ENCODE measurements at regions not wholly inside any gene's neighbourhood (a gene's known extent, or its start where the extent isn't known, plus 50 kb on each side); places are given as distances from the start of the nearest gene placed in this dataset.
"Not testable (repeated sequence)": the region's sequence is repeated elsewhere in the genome, so short reads cannot be mapped to it uniquely, and the experiment has no call there.

DNA sequence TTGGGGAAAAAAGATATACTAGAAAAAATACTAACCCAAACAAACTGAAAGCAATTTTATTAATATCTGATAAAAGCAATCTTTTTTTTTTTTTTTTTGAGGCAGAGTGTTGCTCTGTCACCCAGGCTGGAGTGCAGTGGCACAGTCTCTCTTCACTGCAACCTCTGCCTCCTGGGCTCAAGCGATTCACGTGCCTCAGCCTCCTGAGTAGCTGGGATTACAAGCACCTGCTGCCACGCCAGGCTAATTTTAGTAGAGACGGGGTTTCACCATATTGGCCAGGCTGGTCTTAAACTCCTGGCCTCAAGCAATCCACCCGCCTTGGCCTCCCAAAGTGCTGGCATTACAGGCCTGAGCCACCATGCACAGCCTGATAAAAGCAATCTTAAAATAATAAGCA, 467.5 kb upstream of the TNC start:
- not testable (repeated sequence) for DNase-seq

DNA sequence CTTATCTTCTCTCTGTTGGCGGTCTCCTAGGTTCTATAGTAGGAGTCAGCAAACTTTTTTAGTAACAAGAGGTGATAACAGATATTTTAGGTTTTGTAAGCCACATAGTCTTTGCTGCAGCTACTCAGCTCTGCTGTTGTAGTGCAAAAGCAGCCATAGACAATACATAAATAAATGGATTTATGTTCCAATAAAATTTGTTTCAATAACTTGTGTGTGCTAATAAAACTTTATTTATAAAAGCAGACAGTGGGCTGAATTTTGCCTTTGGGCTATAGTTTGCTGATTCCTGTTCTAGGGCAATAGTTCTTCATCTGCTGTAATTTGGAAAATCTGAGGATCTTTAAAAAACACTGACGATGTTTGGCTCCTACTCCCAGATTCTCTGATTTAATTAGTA, 469.4 kb upstream of the TNC start:
- no peak for DNase-seq

DNA sequence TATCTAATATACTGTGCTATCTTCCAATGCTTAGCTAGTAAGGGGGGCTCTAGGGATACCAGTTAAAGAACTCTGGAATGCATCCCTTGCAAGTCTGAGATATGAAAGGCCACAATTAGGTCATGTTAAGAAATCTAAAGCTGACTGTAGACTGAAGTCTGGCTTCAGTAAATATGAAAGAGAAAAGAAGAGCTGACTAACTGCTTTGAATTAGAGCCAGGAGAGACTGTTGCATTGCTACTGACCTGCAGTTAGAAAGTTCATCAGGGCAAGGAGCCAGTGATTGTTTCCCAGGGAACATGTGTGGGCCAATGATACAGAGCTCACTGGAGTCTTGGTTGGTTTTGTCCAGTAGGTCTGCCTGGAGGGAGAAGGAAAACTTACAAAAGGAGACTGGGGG, 472.1 kb upstream of the TNC start:
- no peak for DNase-seq

DNA sequence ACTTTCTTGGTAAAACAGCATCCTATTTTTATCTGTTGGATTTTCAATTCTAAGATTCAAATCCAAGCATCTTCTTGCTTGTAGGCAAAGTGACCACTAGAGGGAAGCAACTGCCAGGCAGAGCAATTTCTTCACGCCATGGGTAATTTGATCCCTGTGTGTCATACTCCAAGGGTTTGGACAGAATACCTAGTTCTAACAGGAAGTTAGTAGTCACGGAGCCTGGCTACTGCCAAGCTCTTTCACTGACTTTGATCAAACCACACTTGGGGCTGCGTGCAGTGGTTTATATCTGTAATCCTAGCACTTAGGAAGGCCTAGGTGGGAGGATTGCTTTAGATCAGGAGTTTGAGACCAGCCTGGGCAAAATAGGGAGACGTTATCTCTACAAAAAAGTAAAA, 473.6 kb upstream of the TNC start:
- DNase-seq: peak; percentile 78

DNA sequence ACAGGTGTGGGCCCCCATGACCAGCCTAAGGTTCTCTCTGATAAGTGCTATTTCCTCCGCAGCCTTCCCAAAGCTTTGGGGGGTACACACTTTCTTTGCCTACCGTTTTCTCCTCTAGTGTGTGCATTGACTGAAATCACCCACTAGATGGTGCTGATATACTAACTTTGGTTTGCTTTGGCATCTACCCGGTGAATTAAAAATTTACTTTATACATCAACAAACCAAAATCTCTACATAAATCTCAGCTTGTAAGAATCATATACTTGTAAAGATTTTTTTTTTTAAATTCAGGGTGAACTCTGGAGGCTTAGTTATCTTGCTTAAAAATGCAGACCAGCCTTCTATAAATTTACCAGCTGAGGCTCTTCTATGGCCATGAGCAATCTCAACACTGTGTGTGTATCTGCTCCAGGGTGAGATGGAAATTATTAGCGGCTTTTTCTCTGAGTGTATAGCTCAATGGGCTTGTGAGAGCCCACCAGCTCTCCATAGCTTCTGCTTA, 475.7 kb upstream of the TNC start:
- DNase-seq: no peak

DNA sequence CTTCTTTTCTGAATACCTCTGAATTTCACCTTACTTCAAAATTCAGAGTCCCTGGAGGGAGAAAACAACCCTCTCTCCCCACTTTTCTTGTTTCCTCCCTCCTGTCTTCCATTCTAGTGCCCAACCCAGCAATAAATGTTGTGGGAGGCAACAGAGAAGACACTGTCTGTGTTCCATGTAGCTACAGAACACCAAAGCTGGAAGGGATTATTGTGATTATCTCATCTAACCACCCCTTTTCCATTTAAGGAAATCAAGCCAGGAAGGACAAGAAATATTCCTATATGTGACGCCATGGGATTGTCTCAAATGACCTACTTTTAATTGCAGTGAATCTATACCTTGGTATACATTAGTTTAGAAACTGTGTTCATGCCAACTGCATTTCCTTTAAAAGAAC, 476.6 kb upstream of the TNC start:
- DNase-seq: no peak

DNA sequence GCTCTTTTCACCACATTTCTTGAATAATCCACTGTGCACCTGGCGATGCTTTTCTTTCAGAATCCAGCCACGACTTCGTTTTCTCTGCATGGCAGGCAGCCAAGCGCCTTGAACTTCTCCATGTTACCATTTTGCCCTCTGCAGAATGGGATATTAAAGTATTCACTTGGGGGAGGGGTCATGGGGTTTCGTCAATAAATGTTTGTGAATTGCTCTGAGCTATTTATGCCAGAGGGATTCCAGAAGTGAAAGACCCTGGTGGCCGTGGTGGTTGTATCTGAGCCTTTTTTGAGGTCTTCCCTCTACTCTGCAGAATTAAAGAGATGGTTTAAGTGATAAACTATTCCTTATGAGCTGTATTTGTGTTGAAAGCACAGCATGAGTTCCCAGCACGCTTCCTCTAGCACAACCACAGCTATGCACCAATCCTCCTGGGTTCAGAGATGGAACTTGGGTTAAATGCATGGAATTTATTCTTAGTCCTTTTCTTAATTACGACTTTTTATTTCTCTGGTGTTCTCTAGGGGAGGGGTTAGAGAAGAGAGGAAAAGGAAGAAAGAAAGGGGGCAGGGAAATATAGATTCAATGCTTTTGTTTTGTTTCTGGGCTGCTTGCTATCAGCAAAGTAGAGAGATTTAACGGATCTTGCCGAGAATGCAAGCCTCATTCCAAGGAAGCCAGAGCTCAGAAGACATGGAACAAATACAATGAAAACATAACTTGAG, 478.2 kb upstream of the TNC start:
- DNase-seq: peak; percentile 59

DNA sequence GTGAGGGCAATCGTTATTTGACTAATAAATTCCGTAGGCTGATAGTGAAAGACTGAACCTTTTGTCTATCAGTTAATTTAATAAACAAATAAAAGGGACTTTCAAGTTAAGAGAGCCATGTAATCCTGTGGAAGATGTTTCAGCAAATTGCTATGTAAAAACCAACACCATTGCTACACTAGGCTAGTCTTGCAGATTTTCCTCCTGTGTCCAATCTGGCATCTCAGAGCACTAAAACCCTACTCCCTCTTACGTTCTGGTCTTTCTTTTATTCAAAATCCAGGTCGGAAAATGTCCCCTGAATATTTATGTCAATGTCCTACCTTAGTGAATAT, 478.8 kb upstream of the TNC start:
- no peak for DNase-seq

DNA sequence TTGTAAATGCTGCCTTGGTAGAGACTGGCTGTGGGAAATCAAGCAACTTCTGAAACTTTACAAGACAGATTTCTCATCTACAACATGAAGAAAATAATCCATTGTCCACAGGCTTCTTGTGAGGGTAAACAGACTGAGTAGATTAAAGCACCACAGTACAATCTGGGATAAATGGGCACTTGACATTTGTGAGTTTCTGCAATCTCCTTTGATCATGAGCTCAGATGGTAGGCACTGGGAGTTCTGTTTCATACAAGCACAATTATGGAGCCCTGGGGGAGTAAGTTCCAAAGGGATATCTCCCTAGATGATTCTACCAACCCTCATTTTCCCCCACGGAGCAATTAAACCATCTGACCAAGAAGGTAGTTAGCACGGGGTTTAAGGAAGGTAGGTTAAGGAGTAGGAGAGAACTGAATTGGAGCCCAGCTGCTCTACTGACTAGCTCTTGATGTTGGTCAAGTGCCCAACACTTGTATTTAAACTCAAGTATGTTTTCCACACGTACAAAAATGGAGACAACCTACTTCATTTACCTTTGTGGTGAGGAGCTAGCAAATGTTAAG, 479.5 kb upstream of the TNC start:
- no peak for DNase-seq

DNA sequence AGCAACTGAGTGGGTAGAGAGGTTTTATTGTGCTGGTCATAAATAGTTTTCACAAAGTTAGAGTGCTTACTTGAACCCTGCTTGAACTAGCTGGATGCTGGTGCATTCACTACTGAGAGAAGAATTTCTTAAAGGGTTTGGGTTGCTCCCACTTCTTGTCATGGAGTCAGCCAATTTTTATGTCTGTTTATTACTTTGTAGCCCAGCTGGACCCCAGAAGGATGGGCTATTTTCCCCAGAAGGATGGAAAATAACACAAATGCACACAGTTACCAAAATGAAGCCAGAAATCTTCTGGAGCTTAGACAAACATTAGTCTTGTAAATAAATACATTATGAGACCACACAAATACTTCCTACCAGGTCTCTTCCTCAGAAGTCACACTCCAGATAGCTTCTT, 480.8 kb upstream of the TNC start:
- no peak for DNase-seq

DNA sequence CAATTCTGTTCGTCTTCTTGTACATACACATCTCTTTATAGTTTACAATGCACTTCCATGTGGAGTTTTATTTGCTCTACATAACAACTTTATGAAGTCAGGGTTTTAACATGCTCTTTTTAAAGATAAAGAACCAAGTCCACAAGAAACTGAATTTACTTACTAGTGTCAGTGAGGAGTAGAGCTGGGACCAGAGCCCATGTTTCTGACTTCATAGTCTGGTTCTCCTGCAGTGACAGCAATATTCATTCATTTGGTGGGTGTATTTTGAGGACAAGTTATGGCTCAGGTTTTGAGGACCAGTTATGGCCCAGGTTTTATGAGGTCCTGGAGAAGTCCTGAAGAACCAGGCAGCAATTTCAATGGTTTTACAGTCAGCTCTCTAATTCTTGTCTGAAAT, 481.9 kb upstream of the TNC start:
- DNase-seq: no peak

DNA sequence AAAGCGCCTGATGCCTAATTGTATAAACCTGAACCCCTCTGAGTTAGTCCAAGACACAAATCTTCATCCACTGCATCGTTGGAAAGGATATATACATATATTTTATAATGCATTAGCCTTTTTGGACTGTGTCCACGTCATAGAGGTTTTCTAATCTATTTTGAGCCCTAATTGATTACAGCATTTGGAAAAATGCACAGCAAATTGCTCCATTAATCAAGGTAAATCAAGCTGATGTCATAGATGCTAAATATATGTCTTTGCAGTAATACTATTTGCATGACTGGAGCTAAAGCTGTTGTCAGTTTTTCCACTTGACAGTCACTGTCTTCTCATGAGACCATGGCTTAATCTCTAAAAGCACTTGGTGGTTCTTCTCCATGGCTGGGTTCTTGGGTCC, 483.5 kb upstream of the TNC start:
- DNase-seq: no peak

DNA sequence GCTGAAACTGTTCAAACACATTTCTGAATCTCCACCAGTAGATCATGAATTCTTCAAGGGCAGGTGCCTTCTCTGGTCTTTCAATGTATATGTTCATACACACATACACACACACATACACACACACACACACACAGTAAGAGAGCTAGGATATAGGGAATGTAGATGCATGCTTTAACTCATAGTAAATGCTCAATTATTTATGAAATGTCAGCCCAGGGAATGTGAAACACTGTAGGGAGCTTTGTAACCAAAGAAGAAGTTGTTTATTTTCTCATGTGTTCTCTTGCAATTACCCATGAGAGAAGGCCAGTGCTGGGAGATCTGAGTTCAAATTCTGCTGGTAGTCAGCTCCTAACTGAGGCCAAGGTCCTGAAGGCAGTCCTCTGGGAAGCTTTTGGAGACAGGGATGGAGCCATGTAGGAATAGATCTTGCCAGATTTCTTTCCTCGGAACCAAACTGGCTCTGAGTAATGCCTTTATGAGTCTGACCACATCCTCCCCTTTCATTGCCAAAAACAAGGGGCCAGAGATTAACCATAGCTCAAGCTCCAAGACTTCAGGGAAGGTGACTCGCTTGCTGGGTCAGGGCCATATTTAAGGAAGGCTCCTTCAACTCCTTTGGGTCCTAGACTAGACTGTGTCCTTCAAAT, 487.0 kb upstream of the TNC start:
- no peak for DNase-seq

DNA sequence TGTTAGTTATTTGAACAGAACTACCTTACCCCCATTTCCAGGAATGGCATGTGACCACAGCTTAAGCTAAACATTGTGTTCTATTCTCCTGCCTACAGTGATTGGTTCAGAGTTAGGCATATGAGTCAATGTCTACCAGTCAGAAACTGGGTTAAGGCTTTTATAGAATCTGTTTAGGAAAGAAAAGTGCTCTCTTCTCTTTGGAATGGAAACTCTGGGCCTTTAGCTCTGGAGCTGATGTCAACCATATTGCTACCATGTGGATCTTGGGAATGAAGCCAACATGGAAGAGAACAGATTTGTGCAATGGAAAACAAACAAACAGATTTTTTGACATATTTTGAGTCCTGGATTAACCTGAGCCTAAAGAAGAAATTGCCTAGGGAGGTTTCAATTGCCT, 488.9 kb upstream of the TNC start:
- no peak for DNase-seq

DNA sequence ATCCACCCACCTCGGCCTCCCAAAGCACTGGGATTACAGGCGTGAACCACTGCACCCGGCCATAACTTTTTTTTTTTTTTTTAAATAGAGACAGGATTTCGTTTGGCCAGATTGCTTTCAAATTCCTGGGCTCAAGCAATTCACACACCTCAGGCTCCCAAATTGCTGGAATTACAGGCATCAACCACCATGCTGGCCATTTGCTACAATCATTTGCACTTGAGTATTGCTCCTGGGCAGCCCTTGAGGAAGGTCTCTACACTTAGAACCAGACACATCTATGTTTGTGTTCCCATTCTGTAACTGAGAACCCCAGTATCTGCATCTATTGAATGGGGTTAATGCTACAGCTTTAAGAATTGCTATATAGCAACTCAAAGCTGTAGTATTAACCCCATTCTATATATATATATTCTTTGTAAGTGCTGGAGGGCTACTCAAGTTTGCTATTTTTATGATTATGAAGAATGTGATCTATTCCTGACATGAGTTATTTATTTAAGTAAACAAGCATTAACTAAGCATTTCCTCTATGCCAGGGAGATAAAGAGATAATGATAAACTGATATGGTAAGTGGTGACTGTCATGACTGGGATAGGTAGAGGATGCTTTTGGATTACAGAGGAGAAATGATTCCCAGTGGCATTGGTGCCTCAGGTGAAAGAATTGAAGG, 496.5 kb upstream of the TNC start:
- DNase-seq: no peak

DNA sequence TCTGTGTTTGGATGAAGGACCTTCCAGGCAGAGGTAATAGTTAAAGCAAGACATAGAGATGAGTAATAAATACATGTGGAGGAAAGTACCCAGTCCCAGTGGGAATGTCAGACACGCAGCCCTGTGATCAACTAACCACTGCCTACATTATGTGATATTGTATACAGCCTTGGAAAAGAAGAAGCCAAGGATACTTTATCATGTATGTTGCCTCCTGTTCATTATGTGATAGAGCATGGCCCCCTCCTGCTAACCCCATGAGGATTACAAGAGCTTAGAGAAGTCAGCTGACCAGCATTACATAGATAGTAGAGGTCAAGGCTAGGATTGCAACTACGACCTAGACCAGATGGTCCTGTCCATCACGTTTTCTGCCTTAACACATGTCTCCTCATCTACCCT, 497.0 kb upstream of the TNC start:
- DNase-seq: no peak

DNA sequence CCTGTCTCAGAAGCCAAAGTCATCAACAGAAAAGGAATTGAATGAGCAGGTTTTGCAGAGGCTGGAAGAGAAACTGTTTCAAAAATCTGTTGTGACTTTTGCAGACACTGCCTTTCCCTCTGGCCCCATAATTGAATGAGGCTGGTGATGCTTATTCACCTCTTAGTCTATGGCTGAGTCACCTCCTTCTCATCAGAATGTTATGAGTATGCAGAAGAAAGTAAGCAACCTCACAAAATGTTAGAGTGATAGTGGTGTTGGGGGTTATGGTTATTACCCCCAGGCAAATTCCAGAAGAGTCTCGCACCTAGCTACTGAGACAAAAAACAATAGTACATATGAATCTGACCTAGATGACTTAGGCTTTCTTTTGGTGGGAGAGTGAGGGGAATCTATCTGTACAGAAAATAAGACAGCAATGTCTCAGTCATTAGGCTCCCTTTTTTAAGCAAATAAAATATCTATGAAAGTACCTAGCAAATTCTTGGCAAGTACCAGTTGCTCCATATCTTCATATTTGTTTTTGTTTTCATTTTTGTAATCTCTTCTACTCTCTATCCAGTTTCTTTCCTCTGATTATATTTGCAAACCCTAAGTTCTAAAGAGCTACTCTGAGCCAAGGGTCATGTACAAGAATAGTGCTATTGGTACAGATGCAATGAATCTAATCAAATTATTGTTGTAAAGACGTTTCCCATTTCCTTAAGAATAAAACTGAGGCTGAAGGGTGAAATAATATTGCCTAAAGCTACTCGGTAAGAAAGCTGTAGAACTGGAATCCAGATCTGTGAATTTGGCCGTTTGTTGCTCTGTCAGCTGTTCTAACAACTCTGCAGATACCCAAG, 498.1 kb upstream of the TNC start:
- DNase-seq: no peak

DNA sequence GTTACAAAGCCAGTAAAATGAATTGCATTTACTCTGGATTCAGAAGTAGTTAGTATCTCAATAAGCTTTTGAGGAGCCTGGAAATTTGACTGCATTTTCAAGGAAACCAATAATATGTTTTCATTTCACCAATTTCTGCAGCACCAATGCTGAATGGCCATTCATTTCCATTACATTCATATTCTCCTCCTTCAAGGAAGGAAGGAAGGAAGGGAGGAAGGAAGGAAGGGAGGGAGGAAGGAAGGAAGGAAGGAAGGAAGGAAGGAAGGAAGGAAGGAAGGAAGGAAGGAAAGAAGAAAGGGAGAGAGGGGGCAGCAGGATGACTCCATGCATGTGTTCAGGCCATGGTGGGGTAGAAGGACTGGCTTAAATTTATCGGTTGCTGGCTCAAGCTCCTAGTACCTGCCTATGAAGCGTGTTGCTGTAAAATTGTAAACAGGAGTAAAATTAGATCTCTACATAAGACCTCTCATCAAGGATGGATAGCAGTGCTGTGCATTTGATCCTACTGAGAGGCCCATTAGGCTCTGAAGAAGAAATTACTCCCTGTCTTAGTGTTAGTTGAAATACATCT, 498.8 kb upstream of the TNC start:
- no peak for DNase-seq

DNA sequence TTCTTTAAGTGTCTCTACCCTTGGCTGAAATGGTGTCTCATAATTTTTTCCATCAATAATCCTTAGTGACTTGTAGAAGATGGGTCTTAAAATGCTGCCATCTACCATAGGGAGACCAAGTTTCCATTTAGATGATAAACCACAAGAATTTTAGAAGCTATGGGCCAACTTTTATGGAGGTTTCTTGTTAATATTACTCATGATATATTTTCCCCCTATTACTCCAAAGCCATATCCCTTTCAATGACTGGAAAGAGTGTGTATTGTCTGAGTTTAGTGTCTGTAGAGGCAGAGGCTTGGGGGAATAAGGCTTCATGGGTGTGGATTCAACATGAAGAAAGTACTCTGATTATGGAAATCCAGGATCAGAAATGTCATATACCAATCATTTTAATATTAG, 507.3 kb upstream of the TNC start:
- DNase-seq: no peak

DNA sequence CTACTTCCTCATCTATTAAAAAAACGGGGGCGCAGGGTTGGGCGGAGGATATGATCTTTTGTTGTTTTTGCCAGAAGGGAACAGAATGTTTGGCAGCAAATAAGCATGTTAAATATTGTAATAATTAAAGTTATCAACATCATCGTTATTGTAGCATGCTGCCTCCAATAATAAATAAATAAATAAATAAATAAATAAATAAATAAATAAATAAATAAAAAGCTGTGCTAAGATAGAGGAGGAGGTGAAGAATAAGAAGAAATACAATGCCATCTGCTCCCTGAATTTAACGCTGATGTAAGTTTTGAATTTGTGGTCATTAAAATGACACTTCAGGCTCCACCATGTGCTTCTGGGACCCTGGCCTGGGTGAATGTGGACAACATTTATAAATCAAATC, 508.0 kb upstream of the TNC start:
- DNase-seq: no peak

DNA sequence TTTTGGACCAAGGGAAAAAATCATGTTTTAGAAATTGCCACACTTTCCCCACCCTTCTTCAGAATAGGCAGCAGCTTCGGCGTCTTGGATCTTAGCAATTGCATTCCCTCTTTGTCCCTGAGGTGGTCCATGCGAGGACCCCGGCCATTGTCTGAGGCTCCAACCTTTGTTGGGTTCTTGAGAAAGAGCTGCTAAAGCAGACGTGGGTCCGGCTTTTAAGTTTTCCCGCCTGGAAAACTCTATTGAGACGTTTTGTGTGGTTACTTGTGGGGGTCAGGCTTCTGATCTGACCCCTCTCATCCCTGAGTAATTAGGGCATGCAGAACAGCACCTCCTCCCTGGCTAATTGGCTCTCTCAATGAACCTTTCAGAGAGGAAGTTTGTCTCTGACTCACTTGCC, 509.6 kb upstream of the TNC start:
- DNase-seq: no peak

DNA sequence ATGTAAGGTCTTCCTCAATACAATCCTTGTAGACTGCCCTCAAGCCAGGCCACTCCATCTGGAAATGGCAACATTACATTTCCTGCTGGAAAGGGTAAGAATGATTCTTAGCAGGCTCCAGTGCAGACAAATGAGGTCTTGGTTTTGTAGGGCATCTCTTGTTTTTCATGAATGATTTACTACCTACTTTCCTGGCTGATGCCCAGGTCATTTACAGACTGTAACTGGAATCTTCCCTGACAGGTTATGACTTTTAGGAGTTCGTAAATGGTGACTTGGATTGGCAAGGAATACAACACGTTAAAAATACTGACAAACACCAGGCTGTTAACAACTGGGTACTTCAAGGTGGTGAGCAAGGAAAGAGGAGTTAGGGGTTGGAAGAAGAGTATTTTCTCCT, 510.5 kb upstream of the TNC start:
- no peak for DNase-seq
